ENCODE measurements at regions not wholly inside any gene's neighbourhood (a gene's known extent, or its start where the extent isn't known, plus 50 kb on each side); places are given as distances from the start of the nearest gene placed in this dataset.
"Not testable (repeated sequence)": the region's sequence is repeated elsewhere in the genome, so short reads cannot be mapped to it uniquely, and the experiment has no call there.

DNA sequence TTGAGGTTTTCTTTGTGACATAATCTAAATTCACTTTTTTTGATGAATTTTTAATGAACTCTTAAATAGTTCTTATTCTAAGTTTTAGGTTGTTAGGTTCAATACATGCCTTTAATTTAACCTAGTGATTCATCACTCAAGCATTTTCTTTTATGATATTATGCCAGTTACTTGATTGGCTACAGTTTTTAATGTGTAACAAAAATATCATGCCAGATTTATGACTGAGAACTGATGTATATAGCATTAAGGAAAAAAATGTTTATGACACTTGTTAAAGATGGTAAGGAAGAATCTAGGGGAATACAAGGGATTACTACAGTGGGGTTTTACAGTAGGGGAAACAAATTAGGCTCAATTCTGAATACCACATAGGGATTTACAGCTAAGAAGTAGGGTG, 103.1 kb downstream of the VGLL3 start:
- POLR2A ChIA-PET, result no interaction called here
- H3K27ac Mint-ChIP-seq, result no peak overlapping the region

GRCh38 chr3:86880066-86880465, 110.9 kb downstream of the VGLL3 start:
- Mint-ChIP-seq H3K27ac (no peak overlapping the region), H3K9me3 (ENCODE audit: insufficient read depth) (no peaks in the 10 kb centered on the region), H3K4me3 (no peak overlapping the region), H3K4me1 (ENCODE audit: low read depth) (no peaks in the 10 kb centered on the region), H3K36me3 (ENCODE audit: low read depth) (no peaks in the 10 kb centered on the region), H3K27me3 (ENCODE audit: low read depth) (no peaks in the 10 kb centered on the region)
- CTCF ChIA-PET, result no interaction called here
- DNase-seq (no peak), ATAC-seq (no peak)
- POLR2A ChIA-PET, result no interaction called here

More for the DNA sequence above, 103.1 kb downstream of the VGLL3 start:
- CTCF ChIA-PET, result no interaction called here
- H3K36me3 Mint-ChIP-seq (ENCODE audit: low read depth), result no peaks in the 10 kb centered on the region
- ATAC-seq (no peak), DNase-seq (no peak)
- no peaks in the 10 kb centered on the region for H3K4me1 Mint-ChIP-seq (ENCODE audit: low read depth)
- no peaks in the 10 kb centered on the region for H3K9me3 Mint-ChIP-seq (ENCODE audit: insufficient read depth)
- no peaks in the 10 kb centered on the region for H3K27me3 Mint-ChIP-seq (ENCODE audit: low read depth)
- no peak overlapping the region for H3K4me3 Mint-ChIP-seq

DNA sequence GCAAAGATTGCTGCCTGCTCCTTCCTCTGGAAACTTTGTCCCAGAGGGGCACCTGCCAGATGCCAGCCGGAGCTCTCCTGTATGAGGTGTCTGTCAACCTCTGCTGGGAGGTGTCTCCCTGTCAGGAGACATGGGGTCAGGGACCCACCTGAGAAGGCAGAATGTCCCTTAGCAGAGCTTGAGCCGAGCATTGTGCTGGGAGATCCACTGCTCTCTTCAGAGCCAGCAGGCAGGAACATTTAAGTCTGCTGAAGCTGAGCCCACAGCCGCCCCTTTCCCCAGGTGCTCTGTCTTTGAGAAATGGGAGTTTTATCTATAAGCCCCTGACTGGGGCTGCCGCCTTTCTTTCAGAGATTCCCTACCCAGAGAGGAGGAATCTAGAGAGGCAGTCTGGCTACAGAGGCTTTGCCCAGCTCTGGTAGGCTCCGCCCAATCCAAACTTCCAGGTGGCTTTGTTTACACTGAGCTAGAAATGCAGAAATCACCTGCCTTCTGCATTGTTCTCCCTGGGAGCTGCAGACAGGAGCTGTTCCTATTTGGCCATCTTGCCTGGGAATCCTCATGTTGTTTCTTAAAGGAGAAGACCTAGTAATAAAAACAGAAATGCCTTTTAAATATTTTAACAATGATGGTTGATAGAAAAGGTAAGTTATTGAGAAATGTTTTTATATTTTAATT, 114.3 kb downstream of the VGLL3 start:
- CTCF ChIA-PET; H3K27ac Mint-ChIP-seq; H3K9me3 Mint-ChIP-seq (ENCODE audit: insufficient read depth); H3K27me3 Mint-ChIP-seq (ENCODE audit: low read depth); POLR2A ChIA-PET; H3K4me3 Mint-ChIP-seq; H3K4me1 Mint-ChIP-seq (ENCODE audit: low read depth); H3K36me3 Mint-ChIP-seq (ENCODE audit: low read depth); DNase-seq; ATAC-seq: not testable (repeated sequence)

DNA sequence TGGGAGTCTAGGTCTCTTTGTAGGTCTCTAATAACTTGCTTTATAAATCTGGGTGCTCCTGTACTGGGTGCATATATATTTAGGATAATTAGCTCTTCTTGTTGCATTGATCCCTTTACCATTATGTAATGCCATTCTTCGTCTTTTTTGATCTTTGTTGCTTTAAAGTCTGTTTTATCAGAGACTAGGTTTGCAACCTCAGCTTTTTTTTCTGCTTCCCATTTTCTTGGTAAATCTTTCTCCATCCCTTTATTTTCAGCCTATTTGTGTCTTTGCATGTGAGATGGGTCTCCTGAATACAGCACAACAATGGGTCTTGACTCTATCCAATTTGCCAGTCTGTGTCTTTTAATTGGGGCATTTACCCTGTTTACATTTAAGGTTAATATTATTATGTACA, 116.2 kb downstream of the VGLL3 start:
- H3K36me3 Mint-ChIP-seq (ENCODE audit: low read depth); H3K27me3 Mint-ChIP-seq (ENCODE audit: low read depth); H3K4me1 Mint-ChIP-seq (ENCODE audit: low read depth); CTCF ChIA-PET; ATAC-seq; DNase-seq; H3K9me3 Mint-ChIP-seq (ENCODE audit: insufficient read depth); H3K27ac Mint-ChIP-seq; H3K4me3 Mint-ChIP-seq; POLR2A ChIA-PET: not testable (repeated sequence)

DNA sequence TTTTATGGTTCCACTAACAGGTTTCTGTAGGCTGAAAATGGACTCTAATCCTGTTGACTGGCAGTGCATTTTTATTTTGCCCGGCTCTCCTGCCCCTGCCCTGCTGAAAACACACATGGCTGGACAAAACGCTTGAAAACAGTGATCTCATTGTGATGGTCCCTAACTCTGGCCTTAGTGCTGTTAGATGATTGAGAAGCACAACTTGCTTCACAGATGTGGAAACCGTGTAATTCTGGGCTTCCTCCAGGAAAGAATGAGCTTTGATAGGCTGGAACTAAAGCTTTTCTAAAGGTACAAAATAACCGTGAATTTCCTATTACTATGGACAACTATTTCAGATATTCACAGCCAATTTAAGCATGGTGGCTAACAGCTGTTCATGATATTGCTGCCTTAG, 121.4 kb downstream of the VGLL3 start:
- Mint-ChIP-seq H3K9me3 (ENCODE audit: insufficient read depth) (peaks cover 4% of the 10 kb centered on the region), H3K27me3 (ENCODE audit: low read depth) (no peaks in the 10 kb centered on the region), H3K27ac (no peak overlapping the region), H3K36me3 (ENCODE audit: low read depth) (no peaks in the 10 kb centered on the region), H3K4me1 (ENCODE audit: low read depth) (no peaks in the 10 kb centered on the region), H3K4me3 (no peak overlapping the region)
- POLR2A ChIA-PET, result no interaction called here
- no peak for DNase-seq
- ATAC-seq, result no peak
- CTCF ChIA-PET, result no interaction called here

- no peak for DNase-seq
- no peak overlapping the region for H3K4me3 Mint-ChIP-seq
- no peak for ATAC-seq
- no peaks in the 10 kb centered on the region for H3K4me1 Mint-ChIP-seq (ENCODE audit: low read depth)
- H3K27me3 Mint-ChIP-seq (ENCODE audit: low read depth), result no peaks in the 10 kb centered on the region
- POLR2A ChIA-PET, result no interaction called here
- H3K27ac Mint-ChIP-seq, result no peak overlapping the region
- no peaks in the 10 kb centered on the region for H3K36me3 Mint-ChIP-seq (ENCODE audit: low read depth)
- CTCF ChIA-PET, result no interaction called here
- no peaks in the 10 kb centered on the region for H3K9me3 Mint-ChIP-seq (ENCODE audit: insufficient read depth)
These were observed 123.0 kb downstream of the VGLL3 start for GRCh38 chr3:86867982-86868381.

- no peak overlapping the region for H3K27ac Mint-ChIP-seq
- ChIA-PET POLR2A (no interaction called here), CTCF (no interaction called here)
- H3K9me3 Mint-ChIP-seq (ENCODE audit: insufficient read depth), result no peaks in the 10 kb centered on the region
- ATAC-seq (no peak), DNase-seq (no peak)
- H3K36me3 Mint-ChIP-seq (ENCODE audit: low read depth), result no peaks in the 10 kb centered on the region
- no peak overlapping the region for H3K4me3 Mint-ChIP-seq
- H3K4me1 Mint-ChIP-seq (ENCODE audit: low read depth), result no peaks in the 10 kb centered on the region
- H3K27me3 Mint-ChIP-seq (ENCODE audit: low read depth), result no peaks in the 10 kb centered on the region
These were observed 125.4 kb downstream of the VGLL3 start for GRCh38 chr3:86865506-86865905.

DNA sequence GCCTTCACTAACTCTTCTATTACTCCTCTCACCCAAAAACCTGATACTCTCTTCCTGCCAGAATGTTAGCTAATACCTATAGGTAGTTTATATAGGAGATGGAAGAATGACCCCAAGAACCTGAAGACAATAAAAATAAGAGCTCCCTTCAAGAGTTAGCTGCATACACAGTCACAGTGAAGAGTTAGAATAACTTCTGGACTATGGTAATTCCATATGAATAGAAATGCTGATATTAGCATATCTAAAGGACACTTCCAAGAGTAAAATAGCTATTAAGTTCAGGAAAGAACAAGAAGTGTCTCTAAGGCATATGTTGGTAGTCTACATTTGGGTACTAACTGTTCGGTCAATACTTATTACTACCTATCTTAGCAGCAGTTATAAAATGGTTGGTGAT, 134.2 kb downstream of the VGLL3 start:
- Mint-ChIP-seq H3K4me1 (ENCODE audit: low read depth) (no peaks in the 10 kb centered on the region), H3K4me3 (no peak overlapping the region), H3K27me3 (ENCODE audit: low read depth) (no peaks in the 10 kb centered on the region), H3K9me3 (ENCODE audit: insufficient read depth) (no peaks in the 10 kb centered on the region), H3K36me3 (ENCODE audit: low read depth) (no peaks in the 10 kb centered on the region), H3K27ac (no peak overlapping the region)
- POLR2A ChIA-PET, result no interaction called here
- DNase-seq (no peak), ATAC-seq (no peak)
- CTCF ChIA-PET, result no interaction called here

- Mint-ChIP-seq H3K4me1 (ENCODE audit: low read depth) (no peaks in the 10 kb centered on the region), H3K4me3 (no peak overlapping the region), H3K27ac (no peak overlapping the region), H3K9me3 (ENCODE audit: insufficient read depth) (no peaks in the 10 kb centered on the region), H3K36me3 (ENCODE audit: low read depth) (no peaks in the 10 kb centered on the region), H3K27me3 (ENCODE audit: low read depth) (no peaks in the 10 kb centered on the region)
- ChIA-PET POLR2A (no interaction called here), CTCF (no interaction called here)
- DNase-seq, result no peak
- no peak for ATAC-seq
These were observed 141.0 kb downstream of the VGLL3 start for GRCh38 chr3:86849991-86850390.

DNA sequence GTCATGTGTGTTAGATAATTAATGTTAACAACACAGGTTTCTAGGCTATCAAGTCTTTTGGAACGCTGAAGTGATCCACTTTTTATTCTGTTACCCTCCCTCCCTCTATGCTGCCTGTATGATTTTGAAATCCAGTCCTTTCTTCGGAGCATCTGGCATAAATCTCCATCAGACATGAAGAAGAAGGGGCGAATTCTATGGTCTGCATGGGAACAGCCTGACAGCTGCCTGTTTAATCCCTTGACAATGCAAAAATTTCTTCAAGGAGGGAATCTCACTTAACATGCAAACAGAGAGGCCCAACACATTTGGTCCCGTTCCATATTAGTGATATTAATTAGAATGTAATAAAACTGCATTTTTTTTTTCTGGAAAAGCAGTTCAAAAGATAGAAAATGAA, 145.2 kb downstream of the VGLL3 start:
- H3K4me3 Mint-ChIP-seq, result no peak overlapping the region
- no peak overlapping the region for H3K27ac Mint-ChIP-seq
- CTCF ChIA-PET, result no interaction called here
- no peak for DNase-seq
- H3K27me3 Mint-ChIP-seq (ENCODE audit: low read depth), result no peaks in the 10 kb centered on the region
- POLR2A ChIA-PET, result no interaction called here
- no peaks in the 10 kb centered on the region for H3K4me1 Mint-ChIP-seq (ENCODE audit: low read depth)
- ATAC-seq, result no peak
- no peaks in the 10 kb centered on the region for H3K9me3 Mint-ChIP-seq (ENCODE audit: insufficient read depth)
- H3K36me3 Mint-ChIP-seq (ENCODE audit: low read depth), result no peaks in the 10 kb centered on the region

DNA sequence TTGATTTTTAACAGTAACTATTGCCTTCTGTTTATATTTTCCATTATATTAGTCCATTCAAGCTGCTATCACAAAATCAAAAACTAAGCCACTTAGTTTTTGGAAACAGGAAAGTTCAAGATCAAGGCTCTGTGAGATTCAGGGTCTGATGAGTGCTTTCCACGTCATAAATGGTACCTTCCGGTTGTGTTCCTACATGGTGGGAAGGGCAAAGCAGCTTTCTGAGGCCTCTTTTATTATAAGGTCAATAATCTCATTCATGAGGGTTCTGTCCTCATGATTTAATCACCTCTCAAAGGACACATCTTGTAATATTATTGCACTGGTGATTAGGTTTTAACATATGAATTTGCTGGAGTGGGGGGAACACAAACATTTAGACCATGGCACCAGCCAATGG, 152.0 kb downstream of the VGLL3 start:
- POLR2A ChIA-PET, result no interaction called here
- CTCF ChIA-PET, result no interaction called here
- H3K27me3 Mint-ChIP-seq (ENCODE audit: low read depth), result no peaks in the 10 kb centered on the region
- H3K4me1 Mint-ChIP-seq (ENCODE audit: low read depth), result no peaks in the 10 kb centered on the region
- ATAC-seq (no peak), DNase-seq (no peak)
- H3K4me3 Mint-ChIP-seq, result no peak overlapping the region
- H3K27ac Mint-ChIP-seq, result no peak overlapping the region
- no peaks in the 10 kb centered on the region for H3K9me3 Mint-ChIP-seq (ENCODE audit: insufficient read depth)
- H3K36me3 Mint-ChIP-seq (ENCODE audit: low read depth), result no peaks in the 10 kb centered on the region

- no peak for ATAC-seq
- Mint-ChIP-seq H3K4me1 (ENCODE audit: low read depth) (no peaks in the 10 kb centered on the region), H3K27me3 (ENCODE audit: low read depth) (no peaks in the 10 kb centered on the region)
These were observed 153.1 kb downstream of the VGLL3 start for GRCh38 chr3:86837871-86838270.

GRCh38 chr3:86830566-86830965, 160.4 kb downstream of the VGLL3 start:
- H3K27ac Mint-ChIP-seq, result no peak overlapping the region
- ATAC-seq (no peak), DNase-seq (no peak)
- no peak overlapping the region for H3K4me3 Mint-ChIP-seq
- no peaks in the 10 kb centered on the region for H3K36me3 Mint-ChIP-seq (ENCODE audit: low read depth)
- H3K27me3 Mint-ChIP-seq (ENCODE audit: low read depth), result no peaks in the 10 kb centered on the region
- no peaks in the 10 kb centered on the region for H3K9me3 Mint-ChIP-seq (ENCODE audit: insufficient read depth)
- H3K4me1 Mint-ChIP-seq (ENCODE audit: low read depth), result no peaks in the 10 kb centered on the region
- POLR2A ChIA-PET, result no interaction called here
- CTCF ChIA-PET, result no interaction called here

More at GRCh38 chr3:86837871-86838270, 153.1 kb downstream of the VGLL3 start:
- ChIA-PET CTCF (no interaction called here), POLR2A (no interaction called here)
- DNase-seq, result no peak
- Mint-ChIP-seq H3K36me3 (ENCODE audit: low read depth) (no peaks in the 10 kb centered on the region), H3K4me3 (no peak overlapping the region), H3K27ac (no peak overlapping the region), H3K9me3 (ENCODE audit: insufficient read depth) (no peaks in the 10 kb centered on the region)
